H1 (cell line): ENCODE measurements at regions not wholly inside any gene's neighbourhood (a gene's known extent, or its start where the extent isn't known, plus 50 kb on each side); places are given as distances from the start of the nearest gene placed in this dataset.

Experiments used
- CTCF ChIA-PET: fragments of 300-600 bp; sonication (Branson Sonifier 250); formaldehyde crosslinking; loops from one replicate; lab custom pipeline; 2021; ENCODE audit not compliant: partially characterized antibody; lab: Charles Lee
- POLR2A ChIA-PET: fragments of 300-600 bp; sonication (Branson Sonifier 250); formaldehyde crosslinking; loops from one replicate; lab custom pipeline; 2021; ENCODE audit warnings: inconsistent platforms; ENCODE audit not compliant: partially characterized antibody; lab: Charles Lee
- DNase-seq, 2 experiments: peaks; one replicate each; pipeline versions ENCODE4 v3.0.0 to v3.0.0-alpha.2; 2010 to 2022; ENCODE audit warnings: low spot score in 2 of 2, low read depth in 1 of 2, mixed read lengths in 1 of 2
- FAIRE-seq: peaks from 2 replicates; lab custom pipeline; 2011; peaks lifted over from hg19 to GRCh38; lab: Jason Lieb, UNC
- H2AFZ ChIP-seq: 2 replicates; pipeline ENCODE4 v1.8.1; 2012; ENCODE audit warnings: low read length, inconsistent platforms
- H2AK5ac ChIP-seq: 2 replicates; pipeline ENCODE4 v1.6.1; 2013; ENCODE audit warnings: low read depth, low read length
- H2BK120ac ChIP-seq: replicated peaks from 2 replicates; pipeline ENCODE3; 2013; ENCODE audit warnings: low read depth, low read length, inconsistent platforms
- H2BK12ac ChIP-seq: 2 replicates; pipeline ENCODE4 v1.6.1; 2013; ENCODE audit warnings: low read depth, low read length
- H2BK15ac ChIP-seq: 2 replicates; pipeline ENCODE4 v1.6.1; 2013; ENCODE audit warnings: low read length
- H2BK20ac ChIP-seq: 2 replicates; pipeline ENCODE4 v1.6.1; 2013; ENCODE audit warnings: low read length
- H2BK5ac ChIP-seq: 2 replicates; pipeline ENCODE4 v1.6.1; 2013; ENCODE audit warnings: low read depth, low read length
- H3K14ac ChIP-seq: 2 replicates; pipeline ENCODE4 v1.6.1; 2013; ENCODE audit warnings: inconsistent platforms; ENCODE audit not compliant: insufficient read length
- H3K18ac ChIP-seq: 2 replicates; pipeline ENCODE4 v1.6.1; 2013; ENCODE audit warnings: low read length; ENCODE audit errors: extremely low read depth
- H3K23ac ChIP-seq: 2 replicates; pipeline ENCODE4 v1.6.1; 2013; ENCODE audit warnings: inconsistent platforms; ENCODE audit not compliant: insufficient read length
- H3K23me2 ChIP-seq: 2 replicates; pipeline ENCODE4 v1.6.1; 2013; ENCODE audit warnings: low read depth, low read length
- H3K27ac ChIP-seq: 2 replicates; pipeline ENCODE4 v1.6.1; 2011; ENCODE audit warnings: low read depth, low read length, inconsistent platforms
- H3K27me3 ChIP-seq, 4 experiments: replicated peaks in 1 of 4; 1 replicate in 1 of 4; 2 replicates in 3 of 4; pipeline versions ENCODE4 v1.6.1 to v1.8.1; 2011 to 2013; ENCODE audit warnings: low read length in 3 of 4, mild to moderate bottlenecking in 3 of 4, inconsistent platforms in 2 of 4, mixed read lengths in 2 of 4, moderate library complexity in 1 of 4; ENCODE audit not compliant: control insufficient read depth in 3 of 4, insufficient read depth in 3 of 4; ENCODE audit errors: extremely low read depth in 1 of 4
- H3K36me3 ChIP-seq, 4 experiments: 2 replicates each; pipeline versions ENCODE4 v1.6.1 to v1.8.1; 2011 to 2013; ENCODE audit warnings: mild to moderate bottlenecking in 4 of 4, low read length in 3 of 4, moderate library complexity in 2 of 4, control low read depth in 1 of 4, inconsistent platforms in 1 of 4; ENCODE audit not compliant: insufficient read depth in 4 of 4, control insufficient read depth in 2 of 4
- H3K4ac ChIP-seq: replicated peaks from 2 replicates; pipeline ENCODE3; 2013; ENCODE audit warnings: low read length, low read depth, mixed read lengths, inconsistent platforms; ENCODE audit not compliant: insufficient read length
- H3K4me1 ChIP-seq, 4 experiments: replicated peaks in 1 of 4; 1 replicate in 1 of 4; 2 replicates in 3 of 4; pipeline versions ENCODE4 v1.6.1 to v1.8.1; 2011 to 2013; ENCODE audit warnings: low read length in 3 of 4, inconsistent platforms in 2 of 4, mixed read lengths in 1 of 4; ENCODE audit not compliant: insufficient read depth in 4 of 4, control insufficient read depth in 3 of 4
- H3K4me2 ChIP-seq, 2 experiments: 2 replicates each; pipeline versions ENCODE4 v1.6.1 to v1.8.1; 2011 to 2013; ENCODE audit warnings: low read depth in 2 of 2, low read length in 2 of 2, control low read depth in 1 of 2, inconsistent platforms in 1 of 2, mild to moderate bottlenecking in 1 of 2; ENCODE audit not compliant: insufficient read depth in 1 of 2
- H3K4me3 ChIP-seq, 4 experiments: fragments of 200-600, 300-600 bp in 1 of 4; sonication (generic), shearing (Covaris generic), sonication (Bioruptor Twin) in 1 of 4; 2 replicates each; pipeline versions ENCODE4 v1.5.1 to v1.8.1; 2011 to 2016; ENCODE audit warnings: low read length in 4 of 4, low read depth in 3 of 4, control low read depth in 2 of 4, inconsistent platforms in 2 of 4, mild to moderate bottlenecking in 2 of 4, mixed read lengths in 1 of 4, moderate library complexity in 1 of 4; ENCODE audit not compliant: insufficient read depth in 2 of 4; ENCODE audit errors: extremely low read depth in 1 of 4
- H3K56ac ChIP-seq: replicated peaks from 2 replicates; pipeline ENCODE3; 2013; ENCODE audit warnings: low read depth, mild to moderate bottlenecking, mixed read lengths, low read length, inconsistent platforms; ENCODE audit not compliant: insufficient read length
- H3K79me1 ChIP-seq: 2 replicates; pipeline ENCODE4 v1.6.1; 2013; ENCODE audit warnings: low read depth, low read length, control low read depth
- H3K79me2 ChIP-seq, 2 experiments: 2 replicates each; pipeline versions ENCODE4 v1.6.1 to v1.8.1; 2012 to 2013; ENCODE audit warnings: low read length in 2 of 2, mild to moderate bottlenecking in 2 of 2, inconsistent platforms in 1 of 2; ENCODE audit not compliant: insufficient read depth in 2 of 2, control insufficient read depth in 1 of 2
- H3K9ac ChIP-seq, 4 experiments: replicated peaks in 1 of 4; 1 replicate in 1 of 4; 2 replicates in 3 of 4; pipeline versions ENCODE4 v1.6.1 to v1.8.1; 2011 to 2013; ENCODE audit warnings: low read depth in 3 of 4, low read length in 3 of 4, control low read depth in 2 of 4, mild to moderate bottlenecking in 2 of 4, moderate library complexity in 2 of 4, inconsistent platforms in 1 of 4; ENCODE audit errors: extremely low read depth in 1 of 4
- H3K9me3 ChIP-seq, 2 experiments: 2 replicates each; pipeline versions ENCODE4 v1.6.1 to v1.8.1; 2012 to 2013; ENCODE audit warnings: mild to moderate bottlenecking in 2 of 2, moderate library complexity in 2 of 2, control low read depth in 1 of 2, inconsistent platforms in 1 of 2, low read depth in 1 of 2, low read length in 1 of 2, mixed read lengths in 1 of 2; ENCODE audit not compliant: insufficient read depth in 2 of 2
- H4K20me1 ChIP-seq, 2 experiments: replicated peaks in 1 of 2; 2 replicates each; pipeline versions ENCODE3 to v1.8.1; 2011 to 2013; ENCODE audit warnings: inconsistent platforms in 2 of 2, low read length in 2 of 2, mild to moderate bottlenecking in 1 of 2; ENCODE audit not compliant: insufficient read depth in 2 of 2, control insufficient read depth in 1 of 2
- H4K5ac ChIP-seq: 2 replicates; pipeline ENCODE4 v1.6.1; 2013; ENCODE audit warnings: low read length, low read depth, mixed read lengths, inconsistent platforms; ENCODE audit not compliant: insufficient read length
- H4K8ac ChIP-seq: 2 replicates; pipeline ENCODE4 v1.8.0; 2013; ENCODE audit warnings: mild to moderate bottlenecking, moderate library complexity, low read length, inconsistent platforms; ENCODE audit not compliant: insufficient read depth; ENCODE audit errors: extremely low read depth
- H4K91ac ChIP-seq: replicated peaks from 2 replicates; pipeline ENCODE3; 2013; ENCODE audit warnings: low read length, mixed read lengths, inconsistent platforms; ENCODE audit not compliant: insufficient read length
- CTBP2 ChIP-seq: IDR thresholded peaks from 2 replicates; pipeline ENCODE4 v1.7.0; 2011; ENCODE audit warnings: borderline replicate concordance, mild to moderate bottlenecking, moderate library complexity, mixed read lengths, low read length; ENCODE audit not compliant: insufficient read depth, insufficient read length
- EGR1 ChIP-seq: IDR thresholded peaks from 2 replicates; pipeline ENCODE4 v1.6.1; 2011; ENCODE audit warnings: low read depth, low read length, borderline replicate concordance
- FOSL1 ChIP-seq: IDR thresholded peaks from 2 replicates; pipeline ENCODE4 v1.6.1; 2011; ENCODE audit warnings: mild to moderate bottlenecking, low read depth, low read length, moderate library complexity; ENCODE audit not compliant: insufficient read depth
- JUN ChIP-seq: IDR thresholded peaks from 2 replicates; pipeline ENCODE4 v1.6.1; 2011; ENCODE audit warnings: low read depth, mild to moderate bottlenecking, improper control_type of control experiment, low read length
- SIRT6 ChIP-seq: IDR thresholded peaks from one replicate; pipeline ENCODE4 v1.7.1; 2012; ENCODE audit warnings: low read length, inconsistent platforms
- SP2 ChIP-seq: IDR thresholded peaks from 2 replicates; pipeline ENCODE4 v1.6.1; 2012; ENCODE audit warnings: mild to moderate bottlenecking, low read length, inconsistent platforms
- WGBS, 2 experiments: shearing (Covaris generic) in 1 of 2; methylation state at CpG; one replicate each; pipeline versions ENCODE4 v1.1.6 to v1.1.7; 2013 to 2015; ENCODE audit warnings: low lambda C conversion rate in 2 of 2, mixed read lengths in 2 of 2, inconsistent platforms in 1 of 2, low coverage in 1 of 2, missing lambda C conversion rate in 1 of 2; ENCODE audit not compliant: insufficient replicate concordance in 2 of 2, insufficient coverage in 1 of 2, insufficient read length in 1 of 2; ENCODE audit errors: extremely low coverage in 1 of 2, missing lambda C conversion rate in 1 of 2; 5-methylcytosine and 5-hydroxymethylcytosine counted together

DNA sequence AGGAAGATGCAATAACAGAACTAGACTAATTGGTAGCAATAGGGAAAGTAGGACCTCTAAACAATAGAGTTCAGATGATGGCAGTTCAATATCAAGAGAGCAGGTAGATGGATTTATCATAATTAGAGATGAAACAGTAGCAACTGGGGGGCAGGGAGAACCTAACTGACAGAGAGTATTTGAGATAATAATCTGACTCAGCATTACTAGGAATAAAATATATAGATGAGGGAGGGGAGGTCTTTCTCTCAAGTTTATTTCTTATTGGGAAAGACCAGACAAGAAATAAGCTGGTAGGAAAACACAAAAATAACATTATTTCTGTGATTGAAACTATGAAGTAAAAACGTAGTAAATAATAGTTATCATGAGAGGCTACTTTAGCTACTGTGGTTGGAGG is 1656.7 kb upstream of the B3GALT2 start:
- 82% methylated on average over 1 of the region's 1 CpG; no CpG with 5 or more reads in 1 of the 2 experiments for whole genome bisulfite sequencing, 2 experiments
- H3K9me3 ChIP-seq = no peaks in the 10 kb centered on the region
- no peak for TF ChIP-seq SP2
- no peak for TF ChIP-seq SIRT6
- TF ChIP-seq EGR1 = no peak
- TF ChIP-seq CTBP2 = no peak
- TF ChIP-seq FOSL1 = no peak
- no peak for TF ChIP-seq JUN

More for the DNA sequence above, 1656.7 kb upstream of the B3GALT2 start:
- Histone ChIP-seq H4K5ac (no peak overlapping the region), H3K36me3 (no peaks in the 10 kb centered on the region), H2BK120ac (no peak overlapping the region), H3K79me2 (no peaks in the 10 kb centered on the region), H2BK20ac (no peak overlapping the region), H3K9ac (no peak overlapping the region), H2AK5ac (no peak overlapping the region), H3K27ac (no peak overlapping the region), H2BK12ac (no peak overlapping the region), H4K8ac (no peak overlapping the region), H3K4me3 (no peak overlapping the region), H3K23me2 (no peaks in the 10 kb centered on the region), H2AFZ (no peak overlapping the region), H3K14ac (no peak overlapping the region), H3K4me2 (no peak overlapping the region), H3K18ac (no peak overlapping the region), H4K20me1 (no peaks in the 10 kb centered on the region), H3K4me1 (no peaks in the 10 kb centered on the region), H3K4ac (no peak overlapping the region), H3K56ac (no peak overlapping the region), H2BK5ac (no peak overlapping the region), H4K91ac (no peak overlapping the region), H3K23ac (no peak overlapping the region), H3K79me1 (no peaks in the 10 kb centered on the region), H2BK15ac (no peak overlapping the region), H3K27me3 (no peaks in the 10 kb centered on the region)
- CTCF ChIA-PET = no interaction called here
- DNase-seq = no peak
- POLR2A ChIA-PET = no interaction called here
- FAIRE-seq = no peak
